GM10248 (cell line): ENCODE measurements at regions not wholly inside any gene's neighbourhood (a gene's known extent, or its start where the extent isn't known, plus 50 kb on each side); places are given as distances from the start of the nearest gene placed in this dataset.

Source experiments
- CTCF ChIA-PET: fragments of 300-600 bp; sonication (Branson Sonifier 250); formaldehyde crosslinking; extraction: SDS; loops from one replicate; lab custom pipeline; 2021; ENCODE audit warnings: antibody characterized with exemption; lab: Yijun Ruan, JAX
- POLR2A ChIA-PET: fragments of 350-650 bp; sonication (Branson Sonifier 250); formaldehyde crosslinking; extraction: SDS; loops from one replicate; lab custom pipeline; 2020; ENCODE audit warnings: antibody characterized with exemption; lab: Yijun Ruan, JAX
- DNase-seq: peaks from one replicate; pipeline ENCODE4 v3.0.0; 2012; ENCODE audit errors: extremely low spot score
- TF ChIP-seq, protein P1 (sequence below): IDR thresholded peaks from 2 replicates; pipeline ENCODE4 v1.5.1; 2012; ENCODE audit warnings: mild to moderate bottlenecking, low read depth; ENCODE audit errors: extremely low read depth, missing control alignments, control extremely low read depth

DNA sequence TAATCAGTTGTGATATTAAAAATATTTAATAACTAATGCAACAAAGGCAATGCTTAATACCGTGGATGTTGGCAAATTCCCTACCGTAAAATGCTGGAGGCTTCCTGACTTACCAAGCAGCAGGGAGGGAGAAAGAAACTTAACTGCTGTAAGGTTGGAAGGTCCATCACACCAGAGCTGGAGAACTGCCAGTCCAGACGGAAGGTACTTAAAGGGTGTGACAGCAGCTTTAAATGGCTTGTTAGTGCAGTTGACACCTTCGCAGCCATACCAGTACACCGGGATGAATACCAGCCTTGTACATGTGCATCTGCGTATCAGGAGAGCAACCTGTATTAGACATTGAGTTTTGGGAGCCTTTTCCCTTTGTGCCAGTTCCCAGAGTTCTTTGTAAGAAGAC is 269.5 kb upstream of the NCAM2 start:
- TF ChIP-seq, protein P1, sequence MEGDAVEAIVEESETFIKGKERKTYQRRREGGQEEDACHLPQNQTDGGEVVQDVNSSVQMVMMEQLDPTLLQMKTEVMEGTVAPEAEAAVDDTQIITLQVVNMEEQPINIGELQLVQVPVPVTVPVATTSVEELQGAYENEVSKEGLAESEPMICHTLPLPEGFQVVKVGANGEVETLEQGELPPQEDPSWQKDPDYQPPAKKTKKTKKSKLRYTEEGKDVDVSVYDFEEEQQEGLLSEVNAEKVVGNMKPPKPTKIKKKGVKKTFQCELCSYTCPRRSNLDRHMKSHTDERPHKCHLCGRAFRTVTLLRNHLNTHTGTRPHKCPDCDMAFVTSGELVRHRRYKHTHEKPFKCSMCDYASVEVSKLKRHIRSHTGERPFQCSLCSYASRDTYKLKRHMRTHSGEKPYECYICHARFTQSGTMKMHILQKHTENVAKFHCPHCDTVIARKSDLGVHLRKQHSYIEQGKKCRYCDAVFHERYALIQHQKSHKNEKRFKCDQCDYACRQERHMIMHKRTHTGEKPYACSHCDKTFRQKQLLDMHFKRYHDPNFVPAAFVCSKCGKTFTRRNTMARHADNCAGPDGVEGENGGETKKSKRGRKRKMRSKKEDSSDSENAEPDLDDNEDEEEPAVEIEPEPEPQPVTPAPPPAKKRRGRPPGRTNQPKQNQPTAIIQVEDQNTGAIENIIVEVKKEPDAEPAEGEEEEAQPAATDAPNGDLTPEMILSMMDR, result no peak
- ChIA-PET POLR2A (no interaction called here), CTCF (no interaction called here)
- no peak for DNase-seq

DNA sequence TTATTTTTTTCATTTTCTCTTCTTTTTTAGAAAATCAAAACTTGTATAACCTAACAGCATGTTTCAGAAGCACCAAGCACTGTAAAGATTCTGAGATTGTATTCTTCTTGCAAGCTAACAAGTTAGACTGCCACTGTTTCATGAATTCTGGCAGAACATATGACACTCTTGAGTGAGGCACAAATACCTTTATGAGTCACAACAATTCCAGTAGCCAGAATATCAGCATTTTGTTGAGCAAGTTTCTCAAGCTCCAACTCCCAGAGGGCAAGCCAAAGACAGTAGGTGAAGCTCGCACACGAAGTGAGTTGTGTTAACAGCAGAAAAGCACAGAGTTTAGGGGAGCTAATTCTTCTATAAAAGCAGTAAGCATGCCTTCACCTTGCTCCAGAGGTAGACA is 268.8 kb upstream of the NCAM2 start:
- CTCF ChIA-PET, result no interaction called here
- TF ChIP-seq, protein P1, result no peak
- POLR2A ChIA-PET, result no interaction called here
- no peak for DNase-seq

DNA sequence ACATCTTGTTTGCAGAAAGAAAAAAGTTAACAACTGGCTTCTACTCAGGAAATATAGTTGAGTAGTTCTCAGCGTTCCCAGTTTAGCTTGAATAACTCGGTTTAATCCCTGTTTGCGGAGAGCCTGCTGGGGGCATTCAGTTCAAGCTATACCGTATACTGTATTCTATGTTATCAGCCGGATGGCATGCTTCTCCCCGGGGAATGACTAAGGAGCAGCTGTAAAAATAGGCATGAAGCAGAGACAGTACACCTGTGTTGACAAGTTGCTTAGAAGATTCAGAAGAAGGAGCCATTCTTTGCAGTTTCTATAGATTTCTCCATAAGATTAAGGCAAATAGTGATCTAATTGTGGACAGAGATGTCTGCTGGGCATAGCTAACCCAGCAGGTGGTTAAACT is 267.8 kb upstream of the NCAM2 start:
- CTCF ChIA-PET, result no interaction called here
- TF ChIP-seq, protein P1, result no peak
- POLR2A ChIA-PET, result no interaction called here

DNA sequence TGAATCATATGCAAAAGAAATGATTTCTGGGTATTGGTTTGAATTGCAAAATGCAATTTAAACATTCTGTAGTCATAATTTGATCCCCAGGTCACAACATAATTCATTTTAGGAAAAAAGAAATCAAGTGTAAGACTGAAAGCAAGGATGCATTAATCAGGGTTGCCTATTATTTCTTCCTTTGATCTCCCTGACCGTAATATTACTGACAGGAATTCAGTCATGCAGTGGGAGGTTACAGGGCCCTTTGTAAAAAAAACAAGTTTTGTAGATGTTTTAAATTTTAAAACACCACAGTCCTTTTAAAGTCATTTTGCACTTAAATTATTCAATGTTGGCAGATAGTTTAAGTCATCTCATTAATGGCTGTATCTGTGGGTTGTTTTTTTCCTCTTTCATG is 263.0 kb upstream of the NCAM2 start:
- ChIA-PET CTCF (no interaction called here), POLR2A (no interaction called here)
- no peak for DNase-seq
- TF ChIP-seq, protein P1, result no peak

More for the DNA sequence above, 267.8 kb upstream of the NCAM2 start:
- DNase-seq, result no peak

DNA sequence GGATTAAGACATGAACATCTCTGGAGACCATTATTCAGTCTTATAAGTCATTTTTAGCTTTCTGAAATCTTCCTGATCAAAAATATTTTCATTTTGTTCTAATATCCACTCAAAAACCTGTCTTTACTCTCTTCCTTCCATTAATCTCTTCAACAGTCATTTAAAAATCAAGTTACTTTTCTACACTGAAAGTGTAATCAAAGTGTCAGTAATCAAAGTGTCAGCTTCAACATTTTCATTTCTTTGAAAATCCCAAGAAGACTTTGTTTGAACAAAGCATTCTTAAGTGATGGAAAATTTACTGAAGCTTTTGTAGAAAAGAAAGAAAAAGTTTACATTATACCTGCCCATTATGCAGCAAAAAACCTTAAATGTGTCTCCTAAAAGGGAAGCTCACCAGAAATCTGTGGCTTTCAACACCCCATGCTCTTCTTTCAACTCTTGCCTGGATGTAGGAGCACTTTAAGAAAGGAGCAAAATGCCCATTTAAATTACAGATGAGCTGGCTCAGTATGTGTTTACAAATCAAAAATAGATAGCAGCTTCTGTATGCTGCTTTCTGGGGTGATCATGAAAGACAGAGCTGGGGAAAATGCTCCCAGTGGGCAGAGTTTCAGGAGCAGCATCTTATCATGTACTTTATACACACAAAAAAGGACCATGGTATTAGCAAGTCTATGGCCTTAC is 260.8 kb upstream of the NCAM2 start:
- ChIA-PET POLR2A (no interaction called here), CTCF (no interaction called here)
- DNase-seq, result no peak
- TF ChIP-seq, protein P1, result no peak

DNA sequence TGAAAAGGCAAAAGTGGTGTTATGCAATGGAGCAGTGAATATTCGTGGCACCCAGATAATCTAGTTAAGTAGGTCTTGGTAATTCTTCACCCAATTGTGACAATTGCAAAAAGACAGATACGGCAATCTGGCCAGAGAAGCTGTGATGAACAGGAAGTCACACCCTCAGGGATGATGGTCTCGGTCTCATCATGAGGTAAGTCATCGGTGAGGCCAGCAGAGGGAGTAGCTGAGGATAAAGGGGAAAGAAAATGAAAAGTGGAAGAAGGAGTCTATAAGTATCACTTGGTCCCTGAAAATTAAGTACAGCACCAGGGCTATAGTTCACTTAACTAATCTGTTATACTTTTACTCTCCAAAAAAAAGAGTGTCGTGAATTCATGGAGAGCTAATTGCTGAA is 258.8 kb upstream of the NCAM2 start:
- ChIA-PET CTCF (interaction anchor here (1.7 kb wide), 1 partner anchor 16 kb away, joined by 5 read pairs; no protein-coding TSS in a partner anchor), POLR2A (no interaction called here)
- no peak for DNase-seq
- TF ChIP-seq, protein P1, result no peak
